HG03457 (cell line): ENCODE measurements at regions not wholly inside any gene's neighbourhood (a gene's known extent, or its start where the extent isn't known, plus 50 kb on each side); places are given as distances from the start of the nearest gene placed in this dataset.
"Not testable (repeated sequence)": the region's sequence is repeated elsewhere in the genome, so short reads cannot be mapped to it uniquely, and the experiment has no call there.

Experiments
- ATAC-seq: cut with Tn5 transposase; IDR thresholded peaks from one replicate; pipeline ENCODE4 v1.9.1; 2021; ENCODE audit warnings: moderate number of reproducible peaks; ENCODE audit not compliant: unreplicated experiment

GRCh38 chr1:178674559-178674958 is 50.5 kb upstream of the RALGPS2 start:
- not testable (repeated sequence) for ATAC-seq
